GM21526 (cell line): ENCODE measurements at regions not wholly inside any gene's neighbourhood (a gene's known extent, or its start where the extent isn't known, plus 50 kb on each side); places are given as distances from the start of the nearest gene placed in this dataset.
"Not testable (repeated sequence)": the region's sequence is repeated elsewhere in the genome, so short reads cannot be mapped to it uniquely, and the experiment has no call there.

ENCODE experiments used
- ATAC-seq: cut with Tn5 transposase; IDR thresholded peaks from one replicate; pipeline ENCODE4 v1.9.1; 2021; ENCODE audit warnings: moderate library complexity; ENCODE audit not compliant: unreplicated experiment, low FRiP score

DNA sequence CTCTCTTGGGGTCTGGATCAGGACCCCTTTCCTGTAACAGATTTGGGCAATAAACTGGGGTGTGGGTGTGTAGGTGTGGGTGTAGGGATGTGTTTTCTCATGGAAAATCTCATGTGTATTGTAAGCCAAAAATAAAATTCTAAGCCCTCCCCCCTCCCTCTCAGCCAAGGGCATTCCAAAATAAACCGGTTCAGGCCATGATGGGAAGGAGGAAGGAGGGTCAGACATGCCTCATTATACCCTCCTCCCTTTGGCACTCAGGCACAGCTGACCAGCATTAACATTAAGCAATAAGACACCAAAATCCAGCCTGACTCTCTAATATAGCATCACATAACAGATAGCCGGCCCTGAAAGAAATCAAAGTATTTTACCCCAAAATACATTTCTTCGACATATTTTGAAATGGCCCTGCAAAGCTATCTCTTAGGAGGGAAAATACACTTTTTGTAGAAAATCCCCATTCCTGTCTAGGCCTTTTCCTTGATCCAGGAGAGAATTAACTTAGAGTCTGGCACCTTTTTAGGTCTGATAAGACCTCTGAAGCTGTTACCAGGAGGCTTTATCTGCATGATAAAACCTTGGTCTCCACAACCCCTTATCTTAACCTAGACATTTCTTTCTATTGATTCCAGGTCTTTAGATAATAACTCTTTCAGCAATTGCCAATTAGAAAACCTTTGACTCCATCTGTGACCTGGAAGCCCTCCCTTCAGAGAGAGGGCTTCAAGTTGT lies 128.7 kb upstream of the COL5A2 start:
- ATAC-seq: no peak

DNA sequence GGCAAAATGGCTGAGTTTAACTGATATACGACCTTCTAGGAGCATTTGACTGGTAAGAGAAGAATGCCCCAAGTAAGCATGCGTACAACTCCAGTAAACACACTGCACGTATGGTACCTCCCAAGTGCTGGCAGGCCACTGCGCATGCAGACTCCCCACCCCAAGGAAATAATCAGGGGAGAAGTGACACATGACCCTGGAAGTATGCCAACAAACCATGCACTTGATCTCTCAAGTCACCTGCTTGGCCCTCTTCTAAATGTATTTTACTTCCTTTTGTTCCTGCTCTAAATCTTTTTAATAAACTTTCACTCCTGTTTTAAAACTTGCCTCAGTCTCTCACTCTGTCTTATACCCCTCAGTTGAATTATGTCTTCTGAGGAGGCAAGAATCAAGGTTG lies 129.8 kb upstream of the COL5A2 start:
- ATAC-seq: no peak

DNA sequence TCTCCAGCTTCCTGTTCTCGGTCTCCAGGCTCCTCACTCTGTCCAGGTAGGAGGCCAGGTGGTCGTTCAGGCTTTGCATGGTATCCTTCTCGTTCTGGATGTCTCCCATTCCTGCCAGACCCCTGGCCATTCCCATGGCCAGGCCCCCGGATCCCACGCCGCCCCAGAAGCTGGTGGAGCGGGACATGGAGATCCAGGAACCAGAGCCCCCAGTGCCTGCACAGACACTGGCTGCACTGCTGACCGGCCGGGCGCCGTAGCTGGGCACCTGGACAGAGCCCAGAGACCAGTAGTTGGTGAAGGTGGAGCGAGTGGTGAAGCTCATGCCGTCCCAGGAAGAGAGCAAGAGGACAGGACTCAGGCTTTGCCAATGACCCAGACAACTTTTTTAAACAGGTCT lies 129.1 kb upstream of the WDR75 start:
- no peak for ATAC-seq

- ATAC-seq: no peak
Observed at GRCh38 chr2:189312643-189313042, 128.6 kb upstream of the WDR75 start.

DNA sequence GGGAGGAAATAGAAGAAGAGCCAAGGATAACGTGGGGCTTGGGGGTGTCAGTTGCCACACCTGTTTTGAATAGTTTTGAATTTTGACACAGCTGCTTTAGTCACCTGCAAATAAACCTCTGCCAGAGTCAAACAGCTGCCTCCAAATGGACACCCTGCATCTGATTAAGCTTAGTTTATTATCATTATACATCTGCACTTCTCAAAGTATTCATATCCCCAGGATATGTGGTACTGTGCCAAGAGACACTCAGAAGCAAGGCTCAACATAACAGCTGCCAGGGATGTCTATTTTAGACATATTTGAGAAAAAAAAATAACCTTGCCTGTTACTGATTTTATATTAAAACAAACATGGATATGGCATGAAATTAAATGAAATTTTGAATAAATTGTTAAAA lies 122.5 kb upstream of the WDR75 start:
- no peak for ATAC-seq

- not testable (repeated sequence) for ATAC-seq
Observed at GRCh38 chr2:189319424-189319823, 121.8 kb upstream of the WDR75 start.

- no peak for ATAC-seq
Observed at GRCh38 chr2:189327879-189328847, 113.1 kb upstream of the WDR75 start.

GRCh38 chr2:189328848-189329245 lies 112.4 kb upstream of the WDR75 start:
- ATAC-seq: no peak

- ATAC-seq: no peak
Observed at GRCh38 chr2:189336276-189336975, 104.8 kb upstream of the WDR75 start.

DNA sequence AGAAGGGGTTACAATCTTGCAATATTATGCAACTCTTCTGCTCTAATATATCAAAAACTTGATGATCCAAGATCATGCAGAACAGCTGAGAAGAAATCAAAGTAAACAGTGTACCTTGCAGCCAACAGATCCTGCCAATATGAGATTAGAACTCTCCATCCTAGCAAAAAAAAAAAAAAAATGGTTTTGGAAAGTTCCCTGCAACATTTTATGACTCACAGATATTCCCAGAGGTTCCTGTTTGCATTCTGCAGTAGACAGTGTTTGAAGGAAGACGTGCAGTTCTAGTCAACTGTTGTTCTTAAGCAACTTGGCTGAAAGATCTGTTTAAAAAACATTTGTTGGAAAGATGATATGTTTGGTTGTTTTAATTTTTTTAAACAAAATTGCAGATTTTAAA lies 103.6 kb upstream of the WDR75 start:
- no peak for ATAC-seq

GRCh38 chr2:189338115-189338514 lies 103.2 kb upstream of the WDR75 start:
- no peak for ATAC-seq

DNA sequence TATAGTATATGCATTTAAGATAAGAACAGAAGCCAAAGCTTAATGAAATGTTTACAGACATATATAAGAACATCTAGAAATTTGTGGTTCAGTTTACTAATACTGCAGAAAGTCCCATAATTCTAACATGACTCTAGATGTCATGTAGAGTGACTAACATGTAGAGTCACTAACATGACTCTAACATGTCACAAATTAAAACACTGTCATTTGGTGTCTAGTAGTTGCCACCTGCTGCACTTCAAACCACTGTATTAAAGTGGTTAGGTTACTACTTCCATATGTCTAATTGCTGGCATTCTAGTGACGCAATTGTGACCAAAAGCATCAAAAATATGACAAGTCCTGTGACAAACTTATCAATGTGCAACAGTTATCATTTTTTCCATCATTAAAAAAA lies 100.2 kb upstream of the WDR75 start:
- ATAC-seq: no peak

- ATAC-seq: no peak
Observed at GRCh38 chr2:189344043-189344442, 97.2 kb upstream of the WDR75 start.

- peak; percentile 83 for ATAC-seq
Observed at GRCh38 chr2:189347540-189347939, 93.7 kb upstream of the WDR75 start.

GRCh38 chr2:189348369-189348768 lies 92.9 kb upstream of the WDR75 start:
- no peak for ATAC-seq

DNA sequence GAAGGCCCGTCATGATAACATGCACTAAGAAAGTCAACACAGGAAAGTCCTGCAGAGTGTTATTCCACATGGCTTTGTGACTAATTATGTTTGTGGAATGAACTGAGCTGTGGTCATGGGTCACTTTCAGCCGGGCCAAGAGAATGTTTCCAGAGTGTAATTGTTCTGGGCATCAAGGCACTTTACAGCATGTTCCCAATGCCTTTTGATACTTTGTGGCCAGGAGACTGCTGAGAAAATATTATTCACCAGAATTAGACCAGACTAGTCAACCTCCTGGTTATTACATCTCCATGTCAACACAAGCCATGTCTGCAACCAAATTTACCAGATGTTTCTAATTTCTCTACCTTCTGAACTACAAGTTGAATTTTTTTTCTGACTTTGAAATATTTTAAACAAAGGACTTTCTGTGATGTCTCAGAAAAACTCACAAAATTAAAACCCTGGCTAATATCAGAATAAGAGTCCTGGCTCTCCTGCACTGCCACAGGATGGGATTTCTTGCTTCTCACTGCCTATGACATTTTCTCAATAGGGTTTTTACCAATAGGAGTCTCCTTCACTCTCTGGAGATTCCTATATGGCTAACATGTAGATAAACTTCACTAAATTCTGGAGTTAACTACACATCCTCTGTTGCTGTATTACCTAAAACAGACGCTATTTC lies 90.6 kb upstream of the WDR75 start:
- ATAC-seq: no peak

DNA sequence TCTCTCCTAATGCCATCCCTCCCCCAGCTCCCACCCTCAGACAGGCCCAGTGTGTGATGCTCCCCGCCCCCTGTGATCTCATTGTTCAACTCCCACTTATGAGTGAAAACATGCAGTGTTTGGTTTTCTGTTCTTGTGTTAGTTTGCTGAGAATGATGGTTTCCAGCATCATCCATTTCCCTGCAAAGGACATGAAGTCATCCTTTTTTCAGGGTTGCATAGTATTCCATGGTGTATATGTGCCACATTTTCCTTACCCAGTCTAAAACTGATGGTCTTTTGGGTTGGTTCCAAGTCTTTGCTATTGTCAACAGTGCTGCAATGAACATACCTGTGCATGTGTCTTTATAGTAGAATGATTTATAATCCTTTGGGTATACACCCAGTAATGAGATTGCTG lies 89.3 kb upstream of the WDR75 start:
- not testable (repeated sequence) for ATAC-seq

DNA sequence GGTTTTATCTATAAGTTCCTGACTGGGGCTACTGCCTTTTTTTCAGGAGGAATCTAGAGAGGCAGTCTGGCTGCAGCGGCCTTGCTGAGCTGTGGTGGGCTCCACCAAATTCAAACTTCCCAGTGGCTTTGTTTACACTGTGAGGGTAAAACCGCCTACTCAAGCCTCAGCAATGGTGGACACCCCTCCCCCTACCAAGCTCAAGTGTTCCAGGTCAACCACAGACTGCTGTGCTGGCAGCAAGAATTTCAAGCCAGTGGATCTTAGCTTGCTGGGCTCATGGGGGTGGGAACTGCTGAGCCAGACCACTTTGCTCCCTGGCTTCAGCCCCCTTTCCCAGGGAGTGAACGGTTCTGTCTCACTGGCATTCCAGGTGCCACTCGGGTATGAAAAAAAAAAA lies 83.9 kb upstream of the WDR75 start:
- not testable (repeated sequence) for ATAC-seq

GRCh38 chr2:189360861-189361260 lies 80.4 kb upstream of the WDR75 start:
- ATAC-seq: no peak

DNA sequence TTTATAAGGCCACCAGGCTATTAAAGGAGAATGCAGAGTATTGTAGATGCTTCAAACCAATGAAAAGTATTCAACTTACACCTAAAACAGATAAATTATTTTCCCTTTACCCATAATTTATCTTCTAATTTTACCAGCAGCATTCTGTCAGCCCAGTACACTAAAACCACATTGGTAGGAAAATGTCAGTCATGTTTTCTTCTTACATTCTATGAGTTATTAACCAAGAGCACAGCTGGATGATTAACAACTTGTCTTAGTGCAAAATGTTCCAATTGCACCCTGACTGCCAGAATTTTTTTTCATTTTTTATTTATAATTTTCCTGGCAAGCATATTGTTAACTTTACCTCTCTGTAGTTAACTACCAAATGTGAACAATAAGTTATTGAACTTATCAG lies 79.0 kb upstream of the WDR75 start:
- no peak for ATAC-seq

DNA sequence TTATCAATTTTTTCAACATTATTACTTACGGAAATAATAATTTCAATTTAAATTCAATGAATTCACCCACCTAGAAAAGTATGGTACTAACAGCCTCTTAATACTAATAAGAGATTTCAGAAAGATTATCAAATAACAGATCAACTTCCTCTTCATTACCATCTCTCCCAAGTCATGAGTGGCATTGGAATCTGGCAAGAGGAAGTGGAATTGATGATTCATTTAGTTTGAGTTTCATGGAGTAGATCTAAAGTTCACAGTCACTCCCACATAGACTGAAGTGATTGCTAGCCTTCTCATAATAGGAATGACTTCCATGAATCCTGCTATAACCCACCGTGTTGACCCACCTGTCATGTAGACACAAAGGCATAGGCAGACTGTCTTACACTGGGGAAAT lies 77.7 kb upstream of the WDR75 start:
- ATAC-seq: no peak
